Neuronal stem cell (in vitro differentiated cells): ENCODE measurements at regions not wholly inside any gene's neighbourhood (a gene's known extent, or its start where the extent isn't known, plus 50 kb on each side); places are given as distances from the start of the nearest gene placed in this dataset.

Experiments used
- DNase-seq: peaks from one replicate; pipeline ENCODE4 v3.0.0-alpha.2; 2013; ENCODE audit warnings: low spot score
- H2AFZ ChIP-seq: one replicate; pipeline ENCODE4 v1.6.1; 2013; ENCODE audit warnings: mild to moderate bottlenecking, low read length, inconsistent platforms
- H2AK5ac ChIP-seq: 2 replicates; pipeline ENCODE4 v1.6.1; 2013; ENCODE audit warnings: low read depth, mild to moderate bottlenecking, inconsistent platforms, low read length, moderate library complexity, mixed read lengths
- H2BK120ac ChIP-seq: 2 replicates; pipeline ENCODE4 v1.6.1; 2013; ENCODE audit warnings: low read depth, mild to moderate bottlenecking, inconsistent platforms, low read length, moderate library complexity, mixed read lengths
- H2BK12ac ChIP-seq: one replicate; pipeline ENCODE4 v1.6.1; 2013; ENCODE audit warnings: low read length, inconsistent platforms
- H2BK15ac ChIP-seq: 2 replicates; pipeline ENCODE4 v1.6.1; 2013; ENCODE audit warnings: mild to moderate bottlenecking, low read length, inconsistent platforms, mixed read lengths
- H2BK5ac ChIP-seq: one replicate; pipeline ENCODE4 v1.6.1; 2013; ENCODE audit warnings: inconsistent platforms, mild to moderate bottlenecking, low read length, moderate library complexity
- H3K14ac ChIP-seq: one replicate; pipeline ENCODE4 v1.6.1; 2013; ENCODE audit warnings: low read length, inconsistent platforms
- H3K18ac ChIP-seq: 2 replicates; pipeline ENCODE4 v1.6.1; 2013; ENCODE audit warnings: low read length, inconsistent platforms
- H3K23ac ChIP-seq: 2 replicates; pipeline ENCODE4 v1.6.1; 2013; ENCODE audit warnings: low read depth, mild to moderate bottlenecking, mixed read lengths, low read length, inconsistent platforms; ENCODE audit not compliant: poor library complexity
- H3K27ac ChIP-seq: replicated peaks from 3 replicates; pipeline ENCODE4 v1.5.1; 2013; ENCODE audit warnings: low read length, inconsistent platforms
- H3K27me3 ChIP-seq, 3 experiments: 2 replicates each; pipeline ENCODE4 v1.6.1; 2013; ENCODE audit warnings: low read length in 3 of 3, mild to moderate bottlenecking in 2 of 3, inconsistent platforms in 1 of 3, low read depth in 1 of 3, mixed read lengths in 1 of 3, moderate library complexity in 1 of 3; ENCODE audit not compliant: control insufficient read depth in 3 of 3, insufficient read depth in 3 of 3
- H3K36me3 ChIP-seq, 2 donors: replicated peaks in 1 of 2; 2 replicates each; pipeline ENCODE4 v1.6.1; 2013; ENCODE audit warnings: low read length in 2 of 2; ENCODE audit not compliant: control insufficient read depth in 2 of 2, insufficient read depth in 2 of 2
- H3K4ac ChIP-seq: 2 replicates; pipeline ENCODE4 v1.6.1; 2013; ENCODE audit warnings: inconsistent platforms, mild to moderate bottlenecking, low read length, moderate library complexity
- H3K4me1 ChIP-seq, 2 donors: 1 replicate in 1 of 2; 2 replicates in 1 of 2; pipeline ENCODE4 v1.6.1; 2013; ENCODE audit warnings: low read length in 2 of 2, low read depth in 1 of 2; ENCODE audit not compliant: control insufficient read depth in 2 of 2, insufficient read depth in 1 of 2
- H3K4me2 ChIP-seq: one replicate; pipeline ENCODE4 v1.6.1; 2013; ENCODE audit warnings: mild to moderate bottlenecking, low read length, inconsistent platforms; ENCODE audit not compliant: insufficient read depth, poor library complexity, severe bottlenecking
- H3K4me3 ChIP-seq, 2 donors: 2 replicates each; pipeline ENCODE4 v1.5.1; 2013; ENCODE audit warnings: low read length in 2 of 2, mild to moderate bottlenecking in 2 of 2, inconsistent platforms in 1 of 2, moderate library complexity in 1 of 2
- H3K79me1 ChIP-seq: one replicate; pipeline ENCODE4 v1.6.1; 2013; ENCODE audit warnings: low read depth, mild to moderate bottlenecking, inconsistent platforms, low read length, moderate library complexity
- H3K9ac ChIP-seq: one replicate; pipeline ENCODE4 v1.6.1; 2013; ENCODE audit warnings: mild to moderate bottlenecking, low read depth, low read length, inconsistent platforms; ENCODE audit not compliant: poor library complexity
- H3K9me3 ChIP-seq, 2 donors: replicated peaks in 1 of 2; 2 replicates each; pipeline versions ENCODE3 to v1.6.1; 2013; ENCODE audit warnings: low read length in 2 of 2, mild to moderate bottlenecking in 2 of 2, inconsistent platforms in 1 of 2, low read depth in 1 of 2, mixed read lengths in 1 of 2, moderate library complexity in 1 of 2; ENCODE audit not compliant: control insufficient read depth in 2 of 2, insufficient read depth in 1 of 2
- H4K8ac ChIP-seq: one replicate; pipeline ENCODE4 v1.6.1; 2013; ENCODE audit warnings: low read depth, mild to moderate bottlenecking, inconsistent platforms, low read length, moderate library complexity
- H4K91ac ChIP-seq: one replicate; pipeline ENCODE4 v1.6.1; 2013; ENCODE audit warnings: low read length, low read depth, mild to moderate bottlenecking, inconsistent platforms; ENCODE audit not compliant: poor library complexity
- WGBS, 2 donors: extraction: QIAGEN DNeasy Blood & Tissue Kit; methylation state at CpG; one replicate each; pipeline ENCODE4 v1.1.7; 2013; ENCODE audit warnings: missing lambda C conversion rate in 2 of 2, mixed read lengths in 1 of 2; ENCODE audit not compliant: insufficient read length in 2 of 2, insufficient replicate concordance in 1 of 2; ENCODE audit errors: extremely low coverage in 2 of 2; 5-methylcytosine and 5-hydroxymethylcytosine counted together

GRCh38 chr12:87772401-87772800 is 256.8 kb downstream of the C12orf50 start:
- Histone ChIP-seq H3K4ac (no peak overlapping the region), H3K18ac (no peak overlapping the region), H4K8ac (no peak overlapping the region), H2BK15ac (no peak overlapping the region), H2BK5ac (no peak overlapping the region), H3K79me1 (no peaks in the 10 kb centered on the region), H3K23ac (no peak overlapping the region), H2AK5ac (no peak overlapping the region), H2AFZ (no peak overlapping the region), H3K9me3 (no peaks in the 10 kb centered on the region), H3K27ac (no peak overlapping the region), H3K14ac (no peak overlapping the region), H2BK12ac (no peak overlapping the region), H4K91ac (no peak overlapping the region), H3K36me3 (no peaks in the 10 kb centered on the region), H3K4me2 (no peak overlapping the region), H3K27me3 (no peaks in the 10 kb centered on the region), H3K4me1 (no peaks in the 10 kb centered on the region), H3K9ac (no peak overlapping the region), H2BK120ac (no peak overlapping the region), H3K4me3 (no peak overlapping the region)
- DNase-seq: no peak
- no CpG with 5 or more reads among the region's 2 CpGs for WGBS, 2 donors

- Histone ChIP-seq H3K36me3 (no peaks in the 10 kb centered on the region), H3K4me1 (no peaks in the 10 kb centered on the region), H3K27me3 (no peaks in the 10 kb centered on the region), H4K8ac (no peak overlapping the region), H2BK12ac (no peak overlapping the region), H3K79me1 (no peaks in the 10 kb centered on the region), H2AFZ (no peak overlapping the region), H3K18ac (no peak overlapping the region), H2BK5ac (no peak overlapping the region), H3K9ac (no peak overlapping the region), H2AK5ac (no peak overlapping the region), H3K4me2 (no peak overlapping the region), H2BK120ac (no peak overlapping the region), H3K9me3 (no peaks in the 10 kb centered on the region), H3K4ac (no peak overlapping the region), H3K14ac (no peak overlapping the region), H3K23ac (no peak overlapping the region), H3K27ac (no peak overlapping the region), H2BK15ac (no peak overlapping the region), H3K4me3 (no peak overlapping the region), H4K91ac (no peak overlapping the region)
- no peak for DNase-seq
- WGBS, 2 donors: no CpG with 5 or more reads among the region's 11 CpGs
Observed at GRCh38 chr12:87768501-87769287, 260.5 kb downstream of the C12orf50 start.

- Histone ChIP-seq H3K4ac (no peak overlapping the region), H3K9ac (no peak overlapping the region), H3K27ac (no peak overlapping the region), H3K14ac (no peak overlapping the region), H2BK5ac (no peak overlapping the region), H3K23ac (no peak overlapping the region), H2BK15ac (no peak overlapping the region), H2AK5ac (no peak overlapping the region), H4K8ac (no peak overlapping the region), H3K4me2 (no peak overlapping the region), H3K18ac (no peak overlapping the region), H2AFZ (no peak overlapping the region), H3K4me1 (no peaks in the 10 kb centered on the region), H3K9me3 (no peaks in the 10 kb centered on the region), H3K4me3 (no peak overlapping the region), H2BK120ac (no peak overlapping the region), H3K27me3 (no peaks in the 10 kb centered on the region), H3K79me1 (no peaks in the 10 kb centered on the region), H3K36me3 (no peaks in the 10 kb centered on the region), H4K91ac (no peak overlapping the region), H2BK12ac (no peak overlapping the region)
- no peak for DNase-seq
Observed at GRCh38 chr12:87766044-87766443, 263.2 kb downstream of the C12orf50 start.

GRCh38 chr12:87760943-87761342 is 268.3 kb downstream of the C12orf50 start:
- Histone ChIP-seq H3K79me1 (no peaks in the 10 kb centered on the region), H2BK120ac (no peak overlapping the region), H3K36me3 (no peaks in the 10 kb centered on the region), H2BK5ac (no peak overlapping the region), H3K18ac (no peak overlapping the region), H3K4me1 (no peaks in the 10 kb centered on the region), H3K9ac (no peak overlapping the region), H3K4me3 (no peak overlapping the region), H3K27ac (no peak overlapping the region), H2BK15ac (no peak overlapping the region), H3K23ac (no peak overlapping the region), H3K14ac (no peak overlapping the region), H3K27me3 (no peaks in the 10 kb centered on the region), H3K4ac (no peak overlapping the region), H2AFZ (no peak overlapping the region), H2AK5ac (no peak overlapping the region), H4K8ac (no peak overlapping the region), H3K9me3 (no peaks in the 10 kb centered on the region), H3K4me2 (no peak overlapping the region), H4K91ac (no peak overlapping the region), H2BK12ac (no peak overlapping the region)
- no CpG with 5 or more reads among the region's 2 CpGs for WGBS, 2 donors
- no peak for DNase-seq
